OCI-LY7 (cell line): ENCODE measurements at regions not wholly inside any gene's neighbourhood (a gene's known extent, or its start where the extent isn't known, plus 50 kb on each side); places are given as distances from the start of the nearest gene placed in this dataset.

Source experiments
- EZH2phosphoT487 ChIP-seq: fragments of 200-600 bp; sonication (generic); IDR thresholded peaks from 2 replicates; pipeline ENCODE4 v1.6.1; 2018; ENCODE audit warnings: low read depth, borderline replicate concordance, mild to moderate bottlenecking, mixed run types, antibody characterized with exemption, low read length, moderate library complexity, mixed read lengths
- TF ChIP-seq, protein P1 (sequence below): fragments of 200-600 bp; sonication (generic); conservative IDR thresholded peaks from 2 replicates; pipeline ENCODE4 v1.5.1; 2014; ENCODE audit warnings: mild to moderate bottlenecking, antibody characterized with exemption, low read length, moderate library complexity, mixed read lengths

DNA sequence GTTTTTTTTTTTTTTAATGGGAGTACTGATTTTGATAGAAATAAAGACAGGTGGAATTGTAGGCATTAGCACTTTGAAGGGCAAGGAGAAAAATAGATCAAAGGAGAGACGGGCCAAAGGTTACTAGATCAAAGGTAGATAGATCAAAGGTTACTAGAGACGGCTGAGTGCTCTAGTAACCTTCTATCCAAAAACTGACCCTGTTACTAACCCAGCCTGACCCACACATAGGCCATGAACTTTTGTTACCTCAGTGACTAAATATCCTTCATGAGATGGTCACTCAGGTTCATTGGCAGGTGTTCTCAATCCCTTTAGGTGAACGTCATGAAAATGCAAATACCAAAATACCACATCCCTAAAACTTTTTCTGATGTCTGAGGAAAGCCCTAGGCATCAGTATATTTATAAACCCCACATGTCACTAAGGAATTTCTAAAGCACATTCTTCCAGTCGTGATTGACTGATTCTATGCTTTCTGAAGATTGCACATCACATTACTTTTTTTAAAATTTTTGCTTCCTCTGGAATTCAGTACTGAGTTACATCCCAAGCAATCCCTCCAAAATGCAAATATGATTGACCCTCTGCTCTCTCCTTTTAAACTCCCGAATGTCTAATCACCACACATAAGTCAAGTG lies 772.7 kb downstream of the BRINP1 start:
- TF ChIP-seq, protein P1, sequence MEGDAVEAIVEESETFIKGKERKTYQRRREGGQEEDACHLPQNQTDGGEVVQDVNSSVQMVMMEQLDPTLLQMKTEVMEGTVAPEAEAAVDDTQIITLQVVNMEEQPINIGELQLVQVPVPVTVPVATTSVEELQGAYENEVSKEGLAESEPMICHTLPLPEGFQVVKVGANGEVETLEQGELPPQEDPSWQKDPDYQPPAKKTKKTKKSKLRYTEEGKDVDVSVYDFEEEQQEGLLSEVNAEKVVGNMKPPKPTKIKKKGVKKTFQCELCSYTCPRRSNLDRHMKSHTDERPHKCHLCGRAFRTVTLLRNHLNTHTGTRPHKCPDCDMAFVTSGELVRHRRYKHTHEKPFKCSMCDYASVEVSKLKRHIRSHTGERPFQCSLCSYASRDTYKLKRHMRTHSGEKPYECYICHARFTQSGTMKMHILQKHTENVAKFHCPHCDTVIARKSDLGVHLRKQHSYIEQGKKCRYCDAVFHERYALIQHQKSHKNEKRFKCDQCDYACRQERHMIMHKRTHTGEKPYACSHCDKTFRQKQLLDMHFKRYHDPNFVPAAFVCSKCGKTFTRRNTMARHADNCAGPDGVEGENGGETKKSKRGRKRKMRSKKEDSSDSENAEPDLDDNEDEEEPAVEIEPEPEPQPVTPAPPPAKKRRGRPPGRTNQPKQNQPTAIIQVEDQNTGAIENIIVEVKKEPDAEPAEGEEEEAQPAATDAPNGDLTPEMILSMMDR: no peak
- no peak for TF ChIP-seq EZH2phosphoT487
